ENCODE measurements at regions not wholly inside any gene's neighbourhood (a gene's known extent, or its start where the extent isn't known, plus 50 kb on each side); places are given as distances from the start of the nearest gene placed in this dataset.

- no peak for TF ChIP-seq EZH2 (IDR thresholded peaks at IDR 0.05; ENCODE audit: borderline replicate concordance, insufficient read depth, low read length, poor library complexity, severe bottlenecking)
- no peak for TF ChIP-seq SMC3 (conservative IDR thresholded peaks at IDR 0.05; ENCODE audit: poor library complexity)
- no peak for TF ChIP-seq CTCF (IDR thresholded peaks at IDR 0.05; ENCODE audit: poor library complexity, severe bottlenecking)
- no peak for TF ChIP-seq REST (IDR thresholded peaks at IDR 0.05; ENCODE audit: borderline replicate concordance)
- no peak for TF ChIP-seq RAD21 (conservative IDR thresholded peaks at IDR 0.05)
- no peak for TF ChIP-seq EP300 (conservative IDR thresholded peaks at IDR 0.05; ENCODE audit: poor library complexity, severe bottlenecking)
- TF ChIP-seq TAF1 (IDR thresholded peaks at IDR 0.05; ENCODE audit: low read depth): no peak
- no peak for TF ChIP-seq POLR2AphosphoS5 (IDR thresholded peaks at IDR 0.05)
- no peak for TF ChIP-seq MXI1 (conservative IDR thresholded peaks at IDR 0.05; ENCODE audit: poor library complexity, severe bottlenecking)
Measured at GRCh38 chr17:59456428-59456827, 109.0 kb upstream of the DHX40 start.

GRCh38 chr17:59456923-59457615 lies 108.3 kb upstream of the DHX40 start:
- H3K36me3 ChIP-seq (ENCODE audit: insufficient read depth, low read length): no peaks in the 10 kb centered on the region
- no peaks in the 10 kb centered on the region for H3K79me2 ChIP-seq (replicated peaks; ENCODE audit: insufficient read depth, low read length)
- H3K4me2 ChIP-seq (ENCODE audit: low read length): no peak overlapping the region
- H2AFZ ChIP-seq (ENCODE audit: low read depth, low read length): no peak overlapping the region
- H3K9me2 ChIP-seq (ENCODE audit: insufficient read depth, low read length): no peaks in the 10 kb centered on the region
- no peak overlapping the region for H3K27ac ChIP-seq (ENCODE audit: low read length)
- H3K27me3 ChIP-seq (ENCODE audit: insufficient read depth, low read depth, low read length): no peaks in the 10 kb centered on the region
- no peaks in the 10 kb centered on the region for H4K20me1 ChIP-seq (ENCODE audit: insufficient read depth)
- TF ChIP-seq EZH2 (IDR thresholded peaks at IDR 0.05; ENCODE audit: borderline replicate concordance, insufficient read depth, low read length, poor library complexity, severe bottlenecking): no peak
- no peak for TF ChIP-seq MXI1 (conservative IDR thresholded peaks at IDR 0.05; ENCODE audit: poor library complexity, severe bottlenecking)
- TF ChIP-seq SMC3 (conservative IDR thresholded peaks at IDR 0.05; ENCODE audit: poor library complexity): no peak
- no peak for TF ChIP-seq CTCF (IDR thresholded peaks at IDR 0.05; ENCODE audit: poor library complexity, severe bottlenecking)
- TF ChIP-seq POLR2AphosphoS5 (IDR thresholded peaks at IDR 0.05): no peak
- no peak for TF ChIP-seq RAD21 (conservative IDR thresholded peaks at IDR 0.05)
- TF ChIP-seq TAF1 (IDR thresholded peaks at IDR 0.05; ENCODE audit: low read depth): no peak
- no peak for TF ChIP-seq REST (IDR thresholded peaks at IDR 0.05; ENCODE audit: borderline replicate concordance)
- TF ChIP-seq EP300 (conservative IDR thresholded peaks at IDR 0.05; ENCODE audit: poor library complexity, severe bottlenecking): no peak
- no peak overlapping the region for H3K9ac ChIP-seq (ENCODE audit: low read length)
- no peaks in the 10 kb centered on the region for H3F3A ChIP-seq (ENCODE audit: insufficient read depth, low read length, poor library complexity, severe bottlenecking)
- H3K9me3 ChIP-seq (ENCODE audit: low read length): no peaks in the 10 kb centered on the region
- H3K4me3 ChIP-seq (ENCODE audit: low read length): no peak overlapping the region

More at GRCh38 chr17:59456428-59456827, 109.0 kb upstream of the DHX40 start:
- no peaks in the 10 kb centered on the region for H3K36me3 ChIP-seq (ENCODE audit: insufficient read depth, low read length)
- H3K4me2 ChIP-seq (ENCODE audit: low read length): no peak overlapping the region
- no peak overlapping the region for H2AFZ ChIP-seq (ENCODE audit: low read depth, low read length)
- no peaks in the 10 kb centered on the region for H3F3A ChIP-seq (ENCODE audit: insufficient read depth, low read length, poor library complexity, severe bottlenecking)
- H4K20me1 ChIP-seq (ENCODE audit: insufficient read depth): no peaks in the 10 kb centered on the region
- no peak overlapping the region for H3K9ac ChIP-seq (ENCODE audit: low read length)
- H3K4me3 ChIP-seq (ENCODE audit: low read length): no peak overlapping the region
- H3K9me3 ChIP-seq (ENCODE audit: low read length): no peaks in the 10 kb centered on the region
- H3K27me3 ChIP-seq (ENCODE audit: insufficient read depth, low read depth, low read length): no peaks in the 10 kb centered on the region
- no peaks in the 10 kb centered on the region for H3K79me2 ChIP-seq (replicated peaks; ENCODE audit: insufficient read depth, low read length)
- H3K27ac ChIP-seq (ENCODE audit: low read length): no peak overlapping the region
- H3K9me2 ChIP-seq (ENCODE audit: insufficient read depth, low read length): no peaks in the 10 kb centered on the region

All from neural cell (in vitro differentiated cells).